HG03135 (cell line): ENCODE measurements at regions not wholly inside any gene's neighbourhood (a gene's known extent, or its start where the extent isn't known, plus 50 kb on each side); places are given as distances from the start of the nearest gene placed in this dataset.
"Not testable (repeated sequence)": the region's sequence is repeated elsewhere in the genome, so short reads cannot be mapped to it uniquely, and the experiment has no call there.

ENCODE experiments used
- ATAC-seq: cut with Tn5 transposase; IDR thresholded peaks from one replicate; pipeline ENCODE4 v1.9.1; 2021; ENCODE audit warnings: mild to moderate bottlenecking, moderate library complexity; ENCODE audit not compliant: unreplicated experiment

DNA sequence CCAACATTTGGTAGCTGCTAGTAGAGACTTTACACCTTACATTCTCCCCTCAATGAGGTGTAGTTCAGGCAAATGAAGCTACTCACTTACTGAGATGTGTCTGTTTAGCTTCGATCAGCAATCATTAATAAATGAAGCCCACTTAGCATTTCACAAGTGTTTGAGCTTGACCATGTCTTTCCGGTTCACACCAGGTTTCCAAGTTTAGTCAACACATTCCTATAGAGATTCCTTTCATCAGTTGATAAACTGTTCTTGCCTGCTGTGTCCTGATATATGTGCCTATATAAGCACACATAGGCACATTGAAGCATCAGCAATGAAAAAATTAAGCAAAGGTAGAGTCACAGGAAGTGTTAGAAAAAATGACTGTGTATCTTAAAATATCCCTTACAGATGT lies 150.0 kb downstream of the BTBD3 start:
- ATAC-seq = no peak

DNA sequence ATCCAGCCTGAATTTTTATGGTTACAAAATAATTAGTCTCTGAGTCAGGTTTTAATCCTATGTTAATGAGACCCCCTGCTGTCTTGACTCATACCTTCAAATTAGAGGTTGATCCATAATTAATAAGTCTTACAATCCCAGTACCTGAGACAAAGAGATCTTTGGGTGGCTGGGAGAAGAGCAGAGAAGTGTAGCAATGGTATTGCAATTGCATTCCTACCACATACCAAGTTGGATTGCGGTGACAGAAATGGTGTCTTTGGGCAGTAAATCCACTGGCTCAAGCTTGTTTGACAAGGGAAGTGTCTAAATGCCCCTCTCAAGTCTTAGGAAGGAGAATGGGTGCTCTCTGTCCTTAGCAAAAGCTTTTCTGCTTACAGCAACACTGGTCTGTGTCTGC lies 150.4 kb downstream of the BTBD3 start:
- ATAC-seq = no peak

DNA sequence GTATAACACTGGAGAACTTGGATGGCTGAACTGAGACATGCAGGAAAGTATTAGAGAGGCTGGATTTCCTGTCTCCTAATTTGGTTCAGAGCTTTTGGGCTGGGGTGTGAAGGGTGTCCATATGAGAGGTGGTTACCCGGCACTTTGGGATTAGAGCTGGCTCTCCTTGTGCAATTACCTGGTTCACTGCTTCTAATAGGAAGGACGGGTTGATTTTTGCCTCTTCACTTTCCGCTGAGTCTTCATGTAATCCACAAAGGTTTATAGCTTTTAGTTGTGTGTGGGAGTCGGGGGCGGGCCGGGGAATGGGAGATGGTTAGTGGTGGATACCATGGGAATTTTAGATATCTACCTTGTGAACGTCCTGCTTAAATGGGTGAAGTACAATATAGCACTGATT lies 151.5 kb downstream of the BTBD3 start:
- no peak for ATAC-seq

DNA sequence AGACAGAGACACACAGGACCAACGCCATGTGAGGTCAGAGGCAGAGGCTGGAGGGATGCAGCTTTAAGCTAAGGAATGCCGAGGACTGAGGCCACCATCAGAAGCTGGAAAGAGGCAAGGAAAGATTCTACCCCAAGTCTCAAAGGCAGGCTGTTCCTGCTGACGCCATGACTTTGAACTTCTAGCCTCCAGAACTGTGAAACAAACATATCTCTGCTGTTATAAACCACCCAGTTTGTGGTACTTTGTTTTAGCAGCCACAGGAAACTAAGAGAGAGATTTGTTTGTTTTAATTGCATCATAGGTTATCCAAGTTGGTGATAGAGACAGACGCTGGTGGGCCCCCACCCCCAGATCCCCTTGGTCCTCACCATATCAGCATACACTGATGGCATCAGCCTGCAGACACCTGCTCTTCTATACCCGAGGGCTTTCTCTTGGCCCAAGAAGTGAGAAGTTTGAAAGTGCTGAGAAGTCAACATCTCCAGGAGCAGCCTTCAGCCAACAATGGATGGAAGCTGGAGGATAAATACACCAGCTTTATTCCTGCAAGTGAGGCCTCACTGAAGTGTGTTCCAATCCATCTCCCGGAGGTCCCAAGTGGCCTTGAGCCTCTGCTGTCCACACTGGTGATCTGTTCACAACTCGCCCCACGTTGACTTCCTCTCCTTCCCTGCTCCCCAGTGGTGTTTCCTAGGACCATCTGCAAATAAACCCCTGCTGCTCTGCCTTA lies 154.7 kb downstream of the BTBD3 start:
- no peak for ATAC-seq

DNA sequence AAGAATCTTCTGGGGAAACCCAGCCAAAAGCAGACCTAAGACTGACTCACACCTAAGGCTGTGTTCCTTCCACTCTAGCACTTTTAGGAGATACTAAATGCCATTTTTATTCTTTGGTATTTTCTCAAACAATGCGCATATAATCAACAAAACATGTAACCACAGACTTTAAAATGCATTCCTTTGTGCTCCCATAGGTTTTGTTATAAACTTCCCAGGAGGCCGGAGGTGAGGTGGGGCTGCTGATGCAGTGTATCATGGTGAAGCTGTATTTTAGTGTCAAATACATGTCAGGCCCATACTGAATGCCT lies 155.2 kb downstream of the BTBD3 start:
- ATAC-seq = no peak

DNA sequence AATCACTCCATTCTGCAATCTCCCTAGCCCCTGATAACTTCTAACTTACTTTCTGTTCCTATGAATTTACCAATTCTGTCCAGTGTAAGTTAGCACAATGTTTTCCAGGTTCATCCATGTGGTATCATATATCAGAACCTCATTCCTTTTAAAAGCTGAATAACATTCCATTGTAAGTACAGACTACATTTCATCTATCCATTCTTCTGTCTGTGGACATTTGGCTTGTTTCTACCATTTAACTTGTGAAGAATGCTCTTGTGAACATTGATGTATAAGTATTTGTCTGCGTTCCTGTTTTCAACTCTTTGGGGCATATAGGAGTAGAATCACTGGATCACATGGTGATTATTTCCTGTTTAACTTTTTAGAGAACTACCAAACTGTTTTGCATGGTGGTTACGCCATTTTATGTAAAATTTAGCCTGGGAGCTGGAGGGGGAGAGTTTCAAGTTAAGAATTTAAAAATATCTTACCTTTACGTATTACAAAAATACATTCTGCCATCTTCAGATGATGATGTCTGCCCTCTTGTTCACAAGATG lies 156.5 kb downstream of the BTBD3 start:
- ATAC-seq = no peak

DNA sequence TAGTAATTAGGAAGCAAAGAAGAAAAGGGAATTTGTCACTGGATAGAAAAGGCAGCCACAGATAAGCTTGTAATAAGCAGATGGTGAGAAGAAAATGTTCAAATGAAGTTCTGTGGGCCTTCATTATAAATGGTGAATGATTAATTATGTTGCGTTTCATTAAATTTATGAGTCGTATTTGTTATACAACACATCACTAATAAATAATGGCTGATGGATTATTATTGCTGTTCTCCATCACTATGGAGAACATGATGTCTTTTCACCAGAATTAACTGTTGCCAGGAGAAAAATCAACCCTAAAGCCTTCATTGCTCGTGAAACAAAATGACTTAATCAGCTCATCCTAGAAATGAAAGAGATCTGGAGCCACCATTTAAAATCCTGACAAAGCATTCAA lies 158.5 kb downstream of the BTBD3 start:
- no peak for ATAC-seq

DNA sequence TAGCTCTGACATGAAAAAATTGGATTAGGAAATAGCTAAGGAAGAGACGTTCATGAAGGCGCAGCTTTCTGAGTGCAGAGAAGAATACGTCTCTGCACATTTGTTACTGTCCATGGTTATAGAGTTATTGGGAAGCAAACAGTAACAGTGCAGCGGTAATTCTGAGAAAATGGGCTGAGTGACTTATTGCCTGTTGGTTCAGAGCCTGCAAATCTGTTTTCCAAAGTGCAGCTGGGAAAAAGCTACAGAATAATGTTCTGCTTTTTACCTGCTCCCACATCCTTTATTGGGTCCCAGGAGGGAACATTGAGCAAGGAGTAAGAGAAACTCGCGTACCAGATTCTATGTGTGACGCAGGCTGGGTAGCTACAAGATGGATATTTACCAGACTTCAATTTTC lies 160.2 kb downstream of the BTBD3 start:
- ATAC-seq = no peak

DNA sequence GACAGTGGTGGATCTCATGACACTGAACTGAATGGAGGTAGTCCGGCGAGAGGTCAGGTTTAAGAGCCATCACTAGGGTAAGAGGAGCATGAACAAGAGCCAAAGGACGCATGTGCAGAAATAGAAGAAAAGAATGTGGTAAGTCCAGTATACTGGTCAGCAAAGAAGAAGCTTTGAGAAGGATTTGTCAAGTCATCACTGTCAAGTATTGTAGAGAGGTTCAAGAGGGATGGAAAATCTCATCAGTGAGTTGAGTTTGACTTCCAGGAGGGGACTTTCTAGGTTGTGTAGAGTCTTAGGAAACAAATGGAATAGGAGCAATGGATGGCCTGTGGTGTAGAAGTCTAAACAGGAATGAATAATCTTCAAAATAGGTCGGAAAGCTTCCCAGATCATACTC lies 161.8 kb downstream of the BTBD3 start:
- ATAC-seq = no peak

DNA sequence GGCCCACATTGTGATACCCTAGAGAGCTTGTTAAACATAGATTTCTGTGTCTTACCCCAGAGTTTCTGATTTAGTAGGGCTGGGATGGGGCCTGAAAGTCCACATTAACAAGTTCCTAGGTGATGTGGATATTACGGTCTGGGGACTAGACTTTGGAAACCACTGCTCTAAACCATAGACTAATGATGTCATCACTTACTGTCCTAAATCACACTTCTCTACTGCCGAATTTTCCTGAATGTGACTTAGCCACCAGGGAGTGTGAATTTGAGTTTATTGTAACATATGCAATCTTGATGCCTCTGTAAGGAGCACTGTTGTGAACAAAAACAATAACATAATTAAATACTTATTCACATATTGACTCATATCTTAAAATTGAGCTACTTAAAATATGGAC lies 165.6 kb downstream of the BTBD3 start:
- no peak for ATAC-seq

DNA sequence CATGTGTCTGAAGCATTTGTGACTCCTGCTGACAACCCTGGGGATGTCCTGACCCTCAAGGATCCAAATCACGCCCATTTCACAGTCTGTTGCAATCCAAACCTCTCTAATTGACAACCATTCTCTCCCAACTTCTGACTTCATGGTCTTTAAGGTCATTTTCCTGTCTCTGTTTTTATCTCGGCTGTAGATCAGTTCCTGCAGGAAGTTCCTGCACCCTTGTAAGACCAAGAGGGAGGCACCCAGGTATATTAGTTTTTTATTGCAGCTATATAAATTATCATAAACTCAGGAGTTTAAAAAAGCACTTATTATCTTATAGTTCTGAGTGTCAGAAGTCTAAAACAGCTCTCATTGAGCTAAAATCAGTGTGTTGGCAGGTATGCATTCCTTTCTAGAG lies 166.8 kb downstream of the BTBD3 start:
- no peak for ATAC-seq

DNA sequence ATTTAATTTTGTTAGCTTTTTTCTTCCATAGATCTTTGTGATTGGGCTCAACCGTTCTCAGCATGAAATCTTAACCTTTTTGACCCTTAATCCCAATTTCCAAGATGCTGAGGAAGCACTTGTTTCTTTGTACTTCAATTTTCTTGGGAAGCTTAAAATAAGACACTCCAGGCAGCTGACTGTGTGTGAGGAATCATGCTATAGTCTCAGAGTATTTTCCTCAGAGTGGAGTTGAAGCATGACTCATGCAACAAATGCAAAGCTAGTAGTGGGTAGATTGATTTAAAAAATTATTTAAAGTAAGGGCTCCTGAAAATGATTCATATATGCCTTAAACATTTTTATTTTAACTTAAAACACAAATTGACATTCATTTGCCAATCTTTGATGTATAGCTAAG lies 168.7 kb downstream of the BTBD3 start:
- ATAC-seq = no peak

DNA sequence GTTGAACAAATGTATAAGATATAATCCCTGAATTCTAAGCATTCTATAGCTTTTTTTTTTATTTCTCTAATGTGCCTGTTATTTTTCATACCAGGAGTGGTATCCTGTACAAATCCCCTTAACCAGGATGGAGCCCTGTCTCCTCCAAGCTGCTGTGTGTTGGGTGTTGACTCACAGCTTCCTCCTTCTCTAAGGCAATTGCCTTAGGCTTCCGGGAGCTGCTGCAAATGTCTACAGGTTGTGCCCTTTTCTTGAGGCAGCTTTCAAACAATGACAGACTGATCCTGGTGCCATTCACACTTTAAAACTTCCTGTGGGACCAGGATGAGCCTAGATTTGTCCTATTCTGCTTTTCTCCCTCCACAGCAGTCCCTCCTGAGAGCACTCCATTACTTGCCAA lies 173.2 kb downstream of the BTBD3 start:
- no peak for ATAC-seq

DNA sequence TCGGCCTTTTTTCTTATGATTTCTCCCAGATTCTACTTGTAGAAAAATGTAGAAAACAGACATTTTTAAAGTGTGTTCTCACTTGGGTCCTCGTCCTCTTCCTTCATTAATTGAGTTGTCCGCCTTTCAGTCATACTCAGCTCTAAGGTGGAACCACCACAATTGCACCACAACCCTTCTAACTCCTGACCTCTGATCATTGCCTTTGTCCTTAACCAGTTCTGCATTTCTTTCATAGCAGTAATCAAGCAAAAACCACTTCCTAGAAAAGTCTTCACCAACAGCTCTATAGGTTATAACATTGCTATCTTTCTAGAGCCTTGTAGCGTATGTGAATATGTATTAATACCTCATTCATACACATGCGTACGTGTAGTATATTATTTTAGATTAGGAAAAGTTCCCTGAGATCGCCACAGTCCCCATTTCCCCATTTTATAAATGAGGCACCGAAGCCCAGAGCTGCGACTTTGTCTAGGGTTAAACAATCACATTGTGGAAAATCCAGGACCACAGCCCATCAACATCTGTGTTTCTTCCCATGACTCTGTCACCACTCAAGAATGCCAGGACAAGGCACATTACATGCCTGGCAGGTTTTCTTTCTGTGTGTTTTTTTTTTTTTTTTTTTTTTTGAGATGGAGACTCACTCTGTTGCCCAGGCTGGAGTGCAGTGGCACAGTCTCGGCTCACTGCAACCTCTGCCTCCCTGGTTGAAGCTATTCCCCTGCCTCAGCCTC lies 175.5 kb downstream of the BTBD3 start:
- no peak for ATAC-seq

DNA sequence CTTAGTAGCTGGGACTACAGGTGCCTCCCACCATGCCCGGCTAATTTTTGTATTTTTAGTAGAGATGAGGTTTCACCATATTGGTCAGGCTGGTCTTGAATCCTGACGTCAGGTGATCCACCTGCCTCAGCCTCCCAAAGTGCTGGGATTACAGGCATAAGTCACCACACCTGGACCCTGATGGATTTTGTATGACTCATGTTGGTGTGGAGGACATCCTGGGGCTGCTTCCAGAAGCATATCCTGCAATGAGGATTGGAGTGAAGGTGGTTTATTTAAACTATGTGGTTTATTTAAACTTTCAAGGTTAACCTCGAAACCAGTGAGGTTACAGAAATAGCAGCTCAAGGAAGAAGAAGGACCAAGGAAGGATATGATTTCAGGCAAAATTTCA lies 176.1 kb downstream of the BTBD3 start:
- ATAC-seq = not testable (repeated sequence)

DNA sequence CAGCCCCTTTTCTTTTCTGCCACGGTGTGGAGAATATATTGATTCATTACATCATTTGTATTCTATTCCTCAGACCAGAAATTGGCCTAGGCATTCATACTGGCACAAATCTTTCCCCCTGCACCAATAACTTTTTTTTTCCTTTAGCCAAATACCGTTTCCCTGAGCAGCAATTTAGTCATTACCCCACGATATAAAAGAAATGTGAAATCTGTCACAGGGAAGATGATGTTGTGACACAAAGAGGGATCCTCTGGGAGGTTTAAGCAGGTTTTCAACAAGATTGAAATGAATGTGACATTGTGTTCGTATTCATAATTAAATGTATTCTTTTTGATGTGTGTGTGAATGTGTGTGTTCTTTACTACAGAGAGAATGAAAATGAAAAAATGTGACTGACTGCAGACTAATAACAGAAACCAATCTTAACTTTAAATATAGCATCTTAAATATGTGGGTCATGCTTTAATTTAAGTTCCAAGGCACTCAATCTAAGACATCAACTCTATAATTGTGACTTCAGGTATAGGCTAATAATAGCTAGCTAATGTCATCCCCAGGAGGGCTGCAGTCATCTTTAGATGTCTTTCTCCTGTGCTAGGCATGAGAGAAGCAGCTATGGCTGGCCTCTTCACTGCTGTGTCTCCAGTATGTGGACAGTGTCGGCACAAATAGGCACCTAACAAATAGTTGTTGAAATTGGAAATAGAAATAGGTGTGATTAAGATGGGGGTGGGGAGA lies 177.7 kb downstream of the BTBD3 start:
- ATAC-seq = no peak

DNA sequence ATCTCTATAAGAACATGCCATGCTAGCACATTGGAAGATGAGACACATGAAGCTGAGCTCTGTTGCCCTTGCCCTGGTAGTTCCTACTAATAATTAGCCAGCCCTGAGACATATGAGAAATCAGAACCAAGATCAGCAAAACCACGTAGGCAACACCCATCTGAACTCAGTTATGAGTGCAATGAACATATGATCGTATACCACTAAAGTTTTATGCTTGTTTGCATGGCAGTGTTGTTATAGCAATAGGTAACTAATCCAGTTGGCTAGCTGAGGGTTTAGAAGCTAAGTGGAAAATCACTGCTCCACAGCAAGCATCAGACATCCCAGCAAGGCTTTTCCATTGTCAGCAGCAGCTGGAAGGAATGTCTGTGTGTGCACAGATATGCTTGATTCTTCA lies 180.7 kb downstream of the BTBD3 start:
- ATAC-seq = no peak

DNA sequence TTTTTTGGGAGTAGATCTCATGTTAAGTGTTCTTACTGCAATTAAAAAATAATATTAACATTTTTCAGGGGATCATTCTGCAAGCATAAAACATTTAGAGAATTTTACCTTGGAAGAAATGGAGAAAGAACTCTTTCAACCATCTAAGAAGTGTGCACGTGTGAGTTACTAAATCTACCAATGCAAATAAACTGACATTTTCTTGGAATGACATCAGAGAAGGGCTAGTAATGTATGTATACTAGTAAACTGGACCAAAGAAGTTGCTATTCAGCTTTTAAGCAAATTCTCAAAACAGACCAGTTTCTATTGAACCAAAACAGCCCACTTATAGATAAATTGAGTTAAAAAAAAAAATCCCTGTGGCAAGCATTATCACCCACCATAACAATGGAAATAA lies 191.2 kb downstream of the BTBD3 start:
- no peak for ATAC-seq

DNA sequence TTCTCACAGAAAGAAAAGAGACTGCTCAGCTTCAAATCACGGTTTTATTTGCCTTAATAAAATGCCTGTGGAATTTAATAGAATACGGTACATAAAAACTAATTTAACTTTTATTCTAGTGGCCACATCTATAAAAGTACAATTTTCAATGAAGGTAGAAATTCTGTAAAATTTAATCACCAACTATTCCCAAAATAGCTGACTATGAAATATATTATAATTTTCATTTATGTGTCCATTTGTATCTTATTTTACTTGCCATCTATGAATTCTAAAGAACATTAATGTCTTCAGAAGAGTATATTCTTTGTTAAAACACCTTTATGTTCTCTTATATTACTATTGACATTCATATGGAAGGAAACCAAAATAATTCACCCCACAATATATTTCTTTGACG lies 192.6 kb downstream of the BTBD3 start:
- ATAC-seq = no peak

DNA sequence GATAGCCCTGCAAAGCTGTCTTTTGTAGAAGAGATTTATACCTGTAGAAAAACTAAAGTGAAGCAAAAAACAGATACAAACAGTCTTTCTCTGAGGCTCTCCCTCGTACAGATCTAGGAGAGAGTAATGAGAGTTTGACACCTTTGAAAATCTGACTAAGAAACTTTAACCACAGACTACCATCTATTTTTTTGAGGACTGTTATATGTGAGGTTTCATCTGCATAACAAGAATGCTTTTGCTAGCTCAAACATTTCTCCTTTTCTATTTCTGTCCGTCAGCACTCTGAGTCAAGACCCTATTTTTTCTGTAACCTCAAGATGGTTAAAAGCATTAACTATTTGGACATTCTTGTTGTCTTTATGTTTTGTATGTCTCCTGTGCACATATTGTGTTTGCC lies 193.0 kb downstream of the BTBD3 start:
- no peak for ATAC-seq

DNA sequence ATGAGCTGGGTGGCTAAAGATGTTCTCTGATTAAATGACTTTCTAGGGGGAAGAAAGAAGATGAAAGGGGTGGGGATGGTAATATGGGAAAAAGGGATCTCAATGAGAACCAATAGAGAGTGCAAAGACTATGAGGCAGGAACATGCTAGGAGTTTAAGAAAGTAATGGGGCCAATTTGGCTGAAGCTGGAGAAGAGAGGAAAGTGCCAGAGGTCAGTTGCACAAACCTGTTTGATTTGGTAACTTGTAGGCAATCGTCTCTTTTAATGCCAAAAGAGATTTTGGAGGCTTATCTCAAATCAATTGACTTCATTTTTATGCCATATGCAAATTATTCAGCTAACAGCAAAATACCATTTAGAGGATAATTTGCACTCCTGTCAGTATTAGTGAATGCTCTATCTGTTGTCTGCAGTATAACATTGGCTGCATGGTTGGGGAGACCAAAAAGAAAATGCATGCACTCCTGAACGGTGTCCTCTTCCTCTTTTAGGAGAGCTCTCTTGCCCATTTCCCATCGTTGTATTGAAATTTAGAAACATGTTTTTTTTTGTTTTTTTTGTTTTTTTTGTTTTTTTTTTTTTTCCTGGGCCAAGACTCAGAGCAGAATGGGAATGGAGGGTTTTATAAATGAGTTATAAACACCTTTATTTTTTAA lies 193.9 kb downstream of the BTBD3 start:
- no peak for ATAC-seq
